Astrocyte of the hippocampus (primary cell): ENCODE measurements at regions not wholly inside any gene's neighbourhood (a gene's known extent, or its start where the extent isn't known, plus 50 kb on each side); places are given as distances from the start of the nearest gene placed in this dataset.

Source experiments
- DNase-seq: peaks from one replicate; pipeline ENCODE4 v3.0.0; 2011; ENCODE audit warnings: low read depth, low spot score

DNA sequence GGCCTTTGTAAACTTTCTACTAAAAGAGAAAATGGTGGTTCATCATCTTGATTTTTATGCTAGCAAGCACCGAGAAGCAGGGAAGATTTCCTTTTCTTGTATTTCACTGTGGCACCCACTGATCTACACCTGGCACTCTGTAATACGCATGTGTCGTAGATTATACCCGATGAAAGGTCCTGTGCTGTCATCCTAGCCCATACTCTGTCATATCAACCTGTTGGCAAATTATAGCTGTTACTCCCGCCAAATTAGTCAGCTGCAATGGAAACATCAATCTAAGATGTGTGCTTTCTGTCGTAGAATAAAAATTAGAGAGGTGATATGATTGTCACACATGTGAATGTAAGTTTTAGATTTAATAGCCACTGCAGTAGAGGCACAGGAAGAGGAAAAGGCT, 263.4 kb upstream of the PITX2 start:
- no peak for DNase-seq

DNA sequence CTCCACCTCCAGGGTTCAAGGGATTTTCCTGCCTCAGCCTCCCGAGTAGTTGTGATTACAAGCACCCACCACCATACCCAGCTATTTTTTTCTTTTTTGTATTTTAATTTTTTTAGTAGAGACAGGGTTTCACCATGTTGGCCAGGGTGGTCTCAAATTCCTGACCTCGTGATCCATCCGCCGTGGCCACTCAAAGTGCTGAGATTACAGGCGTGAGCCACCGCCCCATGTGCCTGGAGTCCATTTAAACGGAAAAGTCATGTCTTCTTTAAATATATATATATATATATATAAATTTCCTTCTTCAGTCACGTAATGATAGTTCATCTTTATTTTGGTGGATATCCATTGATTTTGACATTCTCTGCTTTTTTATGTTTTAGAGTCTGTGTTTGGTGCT, 264.0 kb upstream of the PITX2 start:
- no peak for DNase-seq

DNA sequence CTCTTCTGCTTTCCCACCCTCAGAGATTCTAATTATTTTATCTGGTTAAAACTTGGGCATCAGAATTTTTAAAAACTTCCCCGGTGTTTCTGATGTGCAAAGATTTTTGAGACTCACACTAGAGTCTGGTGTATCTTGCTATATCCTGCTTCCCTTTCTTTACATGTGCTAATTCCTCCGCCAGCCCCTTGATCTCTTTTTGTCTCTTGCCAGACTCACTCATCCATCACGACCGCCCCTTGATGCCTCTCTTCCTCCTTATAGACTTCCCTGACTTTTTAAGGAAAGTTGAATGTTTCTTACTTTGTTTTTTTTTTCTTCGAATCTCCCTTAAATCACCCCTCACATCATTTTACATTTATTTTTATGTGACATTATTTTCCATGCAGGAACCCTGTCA, 274.9 kb upstream of the PITX2 start:
- no peak for DNase-seq

DNA sequence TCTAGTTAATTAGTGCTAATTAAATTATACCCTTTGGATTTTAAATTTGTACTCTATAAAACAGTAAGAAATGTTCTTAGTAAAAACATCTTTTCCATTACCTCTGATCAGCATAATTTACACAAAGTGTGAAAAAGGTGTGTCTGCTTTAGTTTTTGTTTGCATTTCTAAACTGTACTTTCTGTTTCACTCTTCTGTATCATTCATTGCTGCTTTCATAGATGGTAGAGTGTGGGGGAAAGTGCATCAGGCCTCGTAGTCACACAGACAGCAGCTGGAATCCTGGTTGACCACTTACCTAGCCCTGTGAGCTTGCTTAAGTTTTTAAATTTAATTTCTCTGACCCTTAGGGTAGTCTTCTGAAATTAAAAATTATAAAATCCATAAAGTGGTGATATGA, 275.4 kb upstream of the PITX2 start:
- no peak for DNase-seq

DNA sequence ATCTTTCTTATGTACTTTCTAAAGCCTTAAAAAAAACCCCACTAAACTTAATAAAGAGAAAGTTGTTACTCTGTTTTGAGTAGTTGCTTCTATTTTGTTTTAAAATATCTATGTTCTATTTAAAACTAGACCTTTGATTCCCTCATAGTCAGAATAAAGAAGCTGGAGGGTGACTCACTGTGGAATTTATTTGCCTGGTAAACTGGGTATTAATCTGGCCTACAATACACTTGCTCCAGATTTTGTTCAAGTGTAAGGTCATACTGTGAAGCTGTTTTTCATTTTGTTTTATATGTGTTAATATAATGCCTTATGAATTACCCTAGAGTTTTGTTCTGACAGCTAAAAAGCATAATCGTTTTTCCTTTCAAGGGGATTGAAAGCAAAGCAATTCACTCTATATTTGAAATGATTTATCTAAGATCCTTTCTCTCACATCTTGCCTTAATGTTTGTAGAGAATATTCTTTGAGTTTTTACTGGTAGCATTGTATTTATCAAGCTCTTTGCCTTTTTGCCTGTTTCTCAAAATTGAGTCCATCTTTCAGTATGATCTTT, 277.4 kb upstream of the PITX2 start:
- peak; percentile 42 for DNase-seq

GRCh38 chr4:110902500-110902899, 279.6 kb upstream of the PITX2 start:
- DNase-seq = peak; percentile 61

DNA sequence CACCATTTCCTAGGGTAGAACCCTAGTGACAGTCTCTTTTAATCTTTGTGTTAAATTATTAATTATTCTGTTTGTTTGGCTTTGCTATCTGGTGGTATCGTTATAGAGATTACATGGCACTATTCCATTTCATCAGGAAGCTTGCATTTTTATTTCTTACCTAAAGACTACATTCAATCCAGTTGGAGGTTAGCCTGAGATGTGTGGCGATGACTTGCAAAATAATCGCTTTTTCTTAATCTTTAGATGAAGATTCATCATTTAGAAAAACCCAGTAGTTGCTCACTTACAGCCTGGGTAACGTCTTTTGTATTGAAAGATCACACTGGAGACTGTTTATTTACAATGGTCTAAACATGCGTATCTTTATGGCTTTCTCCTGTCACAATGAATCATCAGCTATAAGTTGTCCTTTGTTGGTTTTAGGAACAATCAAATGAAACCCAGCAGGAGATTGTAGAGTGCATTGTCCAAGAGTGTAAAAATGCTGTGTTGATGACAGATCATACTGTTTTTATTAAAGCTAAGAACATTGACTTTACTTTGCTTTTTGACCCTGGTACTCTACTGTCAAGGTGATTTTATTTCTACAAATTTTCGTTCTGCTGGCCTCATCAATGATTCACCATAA, 281.7 kb upstream of the PITX2 start:
- no peak for DNase-seq

GRCh38 chr4:110905367-110905766, 282.5 kb upstream of the PITX2 start:
- DNase-seq = no peak

DNA sequence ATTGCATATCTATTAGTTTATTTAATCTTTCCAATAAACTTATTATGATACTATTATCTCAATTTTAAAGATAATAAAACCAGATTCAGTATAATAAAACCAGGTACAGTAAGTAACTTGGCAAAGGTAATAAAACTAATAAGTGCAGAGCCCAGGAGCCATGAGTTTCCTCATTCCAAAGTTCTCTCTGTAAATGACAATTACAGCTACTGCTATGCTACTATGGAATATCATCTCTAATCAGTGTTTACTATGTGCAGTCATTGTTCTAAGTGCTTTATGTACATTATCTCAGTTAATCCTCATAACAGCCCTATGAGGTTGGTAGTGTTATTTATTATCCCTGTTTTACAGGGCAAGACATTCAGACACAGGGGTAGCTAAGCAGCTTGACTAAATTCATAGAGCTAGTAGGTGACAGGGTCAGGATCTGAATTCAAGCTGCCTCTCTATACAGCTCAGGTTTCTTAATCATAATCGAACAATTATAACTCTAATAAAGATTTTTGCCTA, 285.0 kb upstream of the PITX2 start:
- DNase-seq = no peak

GRCh38 chr4:110914791-110915190, 291.9 kb upstream of the PITX2 start:
- no peak for DNase-seq

- no peak for DNase-seq
Measured at GRCh38 chr4:110915301-110915700, 292.4 kb upstream of the PITX2 start.

DNA sequence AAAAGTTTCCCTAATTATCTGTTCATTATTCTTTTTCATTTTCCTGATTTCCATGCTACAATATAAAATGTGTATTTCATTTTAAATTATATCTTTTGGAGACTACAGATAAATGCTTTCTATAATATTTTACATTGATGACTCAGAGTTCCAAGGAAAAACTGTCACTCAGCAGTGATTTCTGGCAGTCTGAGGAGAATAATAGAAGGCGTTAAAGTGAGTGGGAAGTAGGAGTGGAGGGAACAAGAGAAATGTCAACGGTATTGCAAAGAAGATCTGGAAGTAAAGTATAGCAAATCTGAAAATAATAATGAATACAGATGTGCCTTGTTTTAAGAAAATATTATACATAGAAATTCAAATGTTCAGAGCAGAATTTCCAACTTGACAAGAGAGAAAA, 293.6 kb upstream of the PITX2 start:
- DNase-seq = no peak

DNA sequence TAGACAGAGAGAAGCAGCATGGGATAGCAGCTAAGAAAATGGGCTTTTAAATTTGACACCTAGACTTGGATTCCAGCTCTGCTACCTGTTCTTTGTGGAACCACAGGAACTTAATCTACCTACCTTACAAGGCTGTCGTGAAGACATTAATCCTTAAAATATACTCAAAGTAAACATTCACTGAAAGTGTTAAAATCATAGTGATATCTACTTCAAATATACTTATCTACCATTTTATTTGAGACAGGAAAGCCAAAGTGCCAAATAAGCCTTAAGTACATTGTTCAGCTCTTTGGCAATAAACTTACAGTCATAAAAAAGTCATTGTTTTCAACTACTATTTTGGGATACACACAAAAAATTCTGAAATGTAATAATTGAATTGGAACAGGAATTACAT, 295.0 kb upstream of the PITX2 start:
- DNase-seq = no peak

GRCh38 chr4:110920990-110921389, 298.1 kb upstream of the PITX2 start:
- no peak for DNase-seq

- no peak for DNase-seq
Measured at GRCh38 chr4:110924761-110925160, 301.9 kb upstream of the PITX2 start.

DNA sequence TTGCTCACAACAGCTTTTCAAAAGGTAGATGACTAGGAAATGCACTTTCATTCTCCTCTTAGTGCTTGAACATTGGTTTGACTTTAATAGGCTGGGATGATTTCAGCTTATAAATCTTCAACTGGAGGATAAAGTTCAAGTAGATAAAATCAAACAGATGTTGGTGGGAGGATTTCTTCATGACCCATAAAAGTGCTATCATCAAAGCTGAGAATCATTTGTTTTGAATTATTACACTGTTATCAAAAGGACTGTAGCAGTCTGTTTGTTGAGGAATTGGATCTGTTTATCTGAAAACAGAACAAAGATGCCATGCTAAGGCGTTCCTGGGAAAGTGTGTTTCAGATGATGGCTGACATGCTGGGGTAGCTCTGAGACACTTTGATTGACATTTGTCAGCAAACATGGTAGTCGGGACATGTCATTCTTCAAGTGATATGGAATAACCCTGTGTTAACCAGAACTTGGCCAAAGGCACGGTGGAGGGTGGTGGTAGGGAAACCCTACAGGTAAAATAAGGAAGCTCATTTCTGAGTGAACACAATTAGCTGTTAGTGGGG, 304.0 kb upstream of the PITX2 start:
- no peak for DNase-seq

DNA sequence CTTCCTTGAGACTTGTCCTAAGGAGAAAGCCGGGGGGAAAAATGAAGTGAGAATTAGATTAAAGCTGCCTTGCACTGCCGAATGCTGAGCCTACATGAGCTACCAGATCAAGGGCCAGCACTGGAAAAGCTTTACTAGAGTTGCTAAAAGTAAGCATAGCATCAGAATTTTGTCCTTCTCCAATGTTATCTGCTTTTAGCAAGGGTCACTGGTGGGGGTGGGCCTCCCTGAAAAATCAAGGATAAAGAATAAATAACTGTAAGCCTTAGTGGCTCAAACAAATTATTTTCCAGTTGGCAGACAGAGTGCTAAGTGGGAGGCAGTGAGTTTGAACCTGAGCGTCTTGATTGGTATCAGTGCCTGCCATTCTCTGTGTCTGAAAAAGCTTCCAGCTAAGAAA, 310.5 kb upstream of the PITX2 start:
- DNase-seq = no peak

GRCh38 chr4:110944501-110944900, 321.6 kb upstream of the PITX2 start:
- no peak for DNase-seq

DNA sequence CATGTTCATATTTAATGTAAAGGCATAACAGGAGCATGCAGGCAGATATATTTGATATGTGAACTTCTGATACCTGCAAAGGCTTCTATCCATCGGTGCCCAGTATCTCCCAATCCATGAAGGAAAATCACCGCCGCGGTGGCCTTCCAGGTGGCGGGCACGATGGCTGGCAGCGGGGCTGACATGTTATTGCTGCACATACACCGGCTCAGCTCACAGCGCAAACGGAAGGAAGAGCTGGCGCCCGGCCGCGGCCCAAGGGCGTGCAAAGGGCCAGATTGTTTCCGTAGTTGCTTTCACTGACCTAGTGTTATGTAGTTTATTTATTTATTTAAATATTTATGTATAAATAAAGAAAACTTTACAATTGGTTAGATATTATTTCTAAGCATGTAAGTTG, 322.7 kb upstream of the PITX2 start:
- DNase-seq = no peak

- DNase-seq = no peak
Measured at GRCh38 chr4:110949542-110949941, 326.7 kb upstream of the PITX2 start.

- DNase-seq = no peak
Measured at GRCh38 chr4:110950731-110951130, 327.9 kb upstream of the PITX2 start.

DNA sequence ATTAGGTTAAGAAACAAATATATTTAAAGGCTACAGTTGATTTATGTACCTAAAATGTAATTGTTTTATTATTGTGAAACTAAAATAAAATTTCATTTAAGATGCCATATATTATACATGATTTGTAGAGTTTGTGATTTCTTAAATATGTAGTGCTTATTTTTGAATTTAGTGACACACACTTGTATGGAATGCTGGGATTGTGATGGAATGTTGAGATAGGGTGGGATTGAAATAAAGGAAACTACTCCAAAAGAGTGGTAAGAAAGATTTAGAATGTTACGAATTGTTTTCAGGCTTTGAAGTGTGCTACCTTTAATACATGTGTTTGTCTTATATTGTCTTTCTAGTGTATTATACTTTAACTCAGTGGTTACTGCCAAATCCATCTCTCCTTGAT, 330.3 kb upstream of the PITX2 start:
- no peak for DNase-seq

GRCh38 chr4:110953898-110954297, 331.0 kb upstream of the PITX2 start:
- DNase-seq = no peak

DNA sequence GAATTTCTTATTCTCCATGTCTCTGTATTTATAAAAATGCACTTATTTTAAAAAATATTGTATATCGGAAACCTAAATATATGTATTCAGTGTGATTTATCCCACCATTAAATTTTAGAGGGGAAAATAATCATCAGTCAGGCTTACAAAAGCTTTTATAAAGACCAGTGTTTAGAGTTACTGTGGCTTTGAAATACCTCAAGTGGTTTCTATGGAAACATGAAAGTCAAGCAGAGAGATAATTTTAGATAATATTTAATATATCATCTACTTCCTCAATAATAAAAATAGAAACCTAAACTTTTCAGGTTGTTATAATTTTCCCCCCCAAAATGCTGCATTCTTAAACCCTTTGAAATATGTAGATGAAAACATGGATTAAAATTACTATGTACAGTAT, 332.9 kb upstream of the PITX2 start:
- DNase-seq = no peak
